ENCODE measurements at regions not wholly inside any gene's neighbourhood (a gene's known extent, or its start where the extent isn't known, plus 50 kb on each side); places are given as distances from the start of the nearest gene placed in this dataset.

DNA sequence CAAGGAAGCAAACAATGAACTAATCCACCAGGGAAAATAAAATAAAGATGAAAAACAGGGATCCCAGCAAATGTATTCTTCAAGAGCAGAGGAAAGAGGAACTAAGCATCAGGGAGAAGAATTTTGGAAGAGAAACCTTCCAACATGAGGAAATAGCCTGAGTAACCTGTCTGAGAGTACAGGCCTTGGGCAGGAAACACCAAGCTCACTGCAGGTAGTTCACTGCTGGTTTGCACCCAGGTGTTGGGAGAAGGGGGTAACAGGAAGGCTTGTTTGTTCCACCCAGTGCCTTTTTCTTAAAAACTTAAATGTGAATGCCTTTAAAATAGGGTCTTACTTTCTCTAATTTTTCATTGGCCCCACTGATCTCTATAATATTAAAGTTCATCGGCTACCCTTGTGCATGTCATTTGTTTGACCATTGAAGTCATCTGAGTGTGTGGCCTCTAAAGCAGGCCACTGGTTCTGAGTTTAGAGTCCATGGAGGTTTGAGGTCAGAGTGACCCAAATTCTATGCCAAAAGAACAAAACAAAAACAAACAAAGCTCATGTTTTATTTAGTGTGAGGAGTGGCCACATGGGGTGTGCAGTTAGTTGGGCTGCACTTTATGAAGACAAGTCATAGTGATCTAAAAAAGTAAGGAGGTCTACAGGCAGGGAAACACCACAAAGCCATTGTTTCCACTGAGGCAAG is 62.9 kb upstream of the COX10 start:
- TF ChIP-seq, protein P1, sequence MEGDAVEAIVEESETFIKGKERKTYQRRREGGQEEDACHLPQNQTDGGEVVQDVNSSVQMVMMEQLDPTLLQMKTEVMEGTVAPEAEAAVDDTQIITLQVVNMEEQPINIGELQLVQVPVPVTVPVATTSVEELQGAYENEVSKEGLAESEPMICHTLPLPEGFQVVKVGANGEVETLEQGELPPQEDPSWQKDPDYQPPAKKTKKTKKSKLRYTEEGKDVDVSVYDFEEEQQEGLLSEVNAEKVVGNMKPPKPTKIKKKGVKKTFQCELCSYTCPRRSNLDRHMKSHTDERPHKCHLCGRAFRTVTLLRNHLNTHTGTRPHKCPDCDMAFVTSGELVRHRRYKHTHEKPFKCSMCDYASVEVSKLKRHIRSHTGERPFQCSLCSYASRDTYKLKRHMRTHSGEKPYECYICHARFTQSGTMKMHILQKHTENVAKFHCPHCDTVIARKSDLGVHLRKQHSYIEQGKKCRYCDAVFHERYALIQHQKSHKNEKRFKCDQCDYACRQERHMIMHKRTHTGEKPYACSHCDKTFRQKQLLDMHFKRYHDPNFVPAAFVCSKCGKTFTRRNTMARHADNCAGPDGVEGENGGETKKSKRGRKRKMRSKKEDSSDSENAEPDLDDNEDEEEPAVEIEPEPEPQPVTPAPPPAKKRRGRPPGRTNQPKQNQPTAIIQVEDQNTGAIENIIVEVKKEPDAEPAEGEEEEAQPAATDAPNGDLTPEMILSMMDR (conservative IDR thresholded peaks at IDR 0.05; ENCODE audit: low read depth, low read length): no peak
- TF ChIP-seq EZH2 (IDR thresholded peaks at IDR 0.05; ENCODE audit: borderline replicate concordance, low read depth, low read length, poor library complexity, severe bottlenecking): no peak

All from A673 (cell line).